Liver (tissue), 8 donors: ENCODE measurements at regions not wholly inside any gene's neighbourhood (a gene's known extent, or its start where the extent isn't known, plus 50 kb on each side); places are given as distances from the start of the nearest gene placed in this dataset.

Source experiments
- DNase-seq: peaks from one replicate; pipeline ENCODE4 v3.0.0-alpha.2; 2017; ENCODE audit warnings: low spot score
- H3K27ac ChIP-seq, 2 donors: one replicate each; pipeline ENCODE4 v1.7.0; 2013; ENCODE audit warnings: inconsistent platforms in 2 of 2, low read length in 2 of 2, control low read depth in 1 of 2, low read depth in 1 of 2, mild to moderate bottlenecking in 1 of 2
- H3K27me3 ChIP-seq, 4 donors: one replicate each; pipeline versions ENCODE4 v1.6.1 to v1.7.0; 2013; ENCODE audit warnings: low read length in 3 of 4, inconsistent platforms in 1 of 4, mild to moderate bottlenecking in 1 of 4, moderate library complexity in 1 of 4; ENCODE audit not compliant: control insufficient read depth in 4 of 4, insufficient read depth in 4 of 4
- H3K36me3 ChIP-seq, 4 donors: one replicate each; pipeline versions ENCODE4 v1.6.1 to v1.7.0; 2013; ENCODE audit warnings: low read length in 3 of 4, mild to moderate bottlenecking in 3 of 4, low read depth in 1 of 4, moderate library complexity in 1 of 4; ENCODE audit not compliant: control insufficient read depth in 4 of 4, insufficient read depth in 3 of 4
- H3K4me1 ChIP-seq, 4 donors: one replicate each; pipeline versions ENCODE4 v1.6.1 to v1.7.0; 2013; ENCODE audit warnings: low read length in 3 of 4, mild to moderate bottlenecking in 3 of 4, moderate library complexity in 1 of 4; ENCODE audit not compliant: control insufficient read depth in 4 of 4, insufficient read depth in 4 of 4
- H3K4me3 ChIP-seq, 3 donors: one replicate each; pipeline versions ENCODE4 v1.6.1 to v1.7.0; 2013; ENCODE audit warnings: low read length in 3 of 3, control low read depth in 1 of 3, low read depth in 1 of 3, mild to moderate bottlenecking in 1 of 3
- H3K9ac ChIP-seq, 2 donors: one replicate each; pipeline ENCODE4 v1.7.0; 2013; ENCODE audit warnings: low read length in 2 of 2, mild to moderate bottlenecking in 2 of 2, moderate library complexity in 2 of 2, control low read depth in 1 of 2, low read depth in 1 of 2
- H3K9me3 ChIP-seq, 4 donors: one replicate each; pipeline versions ENCODE4 v1.6.1 to v1.7.0; 2013; ENCODE audit warnings: low read length in 3 of 4; ENCODE audit not compliant: control insufficient read depth in 4 of 4
- EGR1 ChIP-seq, 2 donors: IDR thresholded peaks; 2 replicates each; pipeline ENCODE4 v1.6.1; 2016 to 2018; ENCODE audit warnings: antibody characterized with exemption in 2 of 2, low read depth in 2 of 2
- FOXA1 ChIP-seq: IDR thresholded peaks from 2 replicates; pipeline ENCODE4 v1.6.1; 2016; ENCODE audit warnings: antibody characterized with exemption
- FOXA2 ChIP-seq: IDR thresholded peaks from 2 replicates; pipeline ENCODE4 v1.6.1; 2016; ENCODE audit warnings: antibody characterized with exemption
- GABPA ChIP-seq, 2 donors: IDR thresholded peaks in 1 of 2; conservative IDR thresholded peaks in 1 of 2; 2 replicates each; pipeline ENCODE4 v1.6.1; 2016; ENCODE audit warnings: antibody characterized with exemption in 2 of 2, mild to moderate bottlenecking in 1 of 2, moderate library complexity in 1 of 2
- HNF4A ChIP-seq, 2 donors: conservative IDR thresholded peaks; 2 replicates each; pipeline ENCODE4 v1.6.1; 2016; ENCODE audit warnings: antibody characterized with exemption in 2 of 2, mild to moderate bottlenecking in 2 of 2
- HNF4G ChIP-seq: IDR thresholded peaks from 2 replicates; pipeline ENCODE4 v1.6.1; 2016; ENCODE audit warnings: antibody characterized with exemption
- JUND ChIP-seq, 2 donors: IDR thresholded peaks; 2 replicates each; pipeline ENCODE4 v1.6.1; 2016; ENCODE audit warnings: antibody characterized with exemption in 2 of 2
- NR2F2 ChIP-seq: IDR thresholded peaks from 2 replicates; pipeline ENCODE4 v1.6.1; 2016; ENCODE audit warnings: antibody characterized with exemption
- RAD21 ChIP-seq, 2 donors: IDR thresholded peaks; 2 replicates each; pipeline ENCODE4 v1.6.1; 2016; ENCODE audit warnings: antibody characterized with exemption in 2 of 2, mild to moderate bottlenecking in 2 of 2
- RXRA ChIP-seq, 2 donors: IDR thresholded peaks; 2 replicates each; pipeline ENCODE4 v1.6.1; 2017 to 2018; ENCODE audit warnings: antibody characterized with exemption in 2 of 2, mild to moderate bottlenecking in 1 of 2
- SP1 ChIP-seq: IDR thresholded peaks from 2 replicates; pipeline ENCODE4 v1.6.1; 2018; ENCODE audit warnings: antibody characterized with exemption, mild to moderate bottlenecking
- TAF1 ChIP-seq: conservative IDR thresholded peaks from 2 replicates; pipeline ENCODE4 v1.6.1; 2016; ENCODE audit warnings: antibody characterized with exemption, mild to moderate bottlenecking
- YY1 ChIP-seq: IDR thresholded peaks from 2 replicates; pipeline ENCODE4 v1.6.1; 2016; ENCODE audit warnings: antibody characterized with exemption, mild to moderate bottlenecking
- WGBS: extraction: QIAGEN DNeasy Blood & Tissue Kit; methylation state at CpG from one replicate; pipeline ENCODE4 v1.1.7; 2013; 5-methylcytosine and 5-hydroxymethylcytosine counted together
- TF ChIP-seq, protein P1 (sequence below): IDR thresholded peaks from 2 replicates; pipeline ENCODE4 v1.6.1; 2016; ENCODE audit warnings: antibody characterized with exemption
- TF ChIP-seq, protein P2 (sequence below): IDR thresholded peaks from 2 replicates; pipeline ENCODE4 v1.6.1; 2016; ENCODE audit warnings: antibody characterized with exemption, mild to moderate bottlenecking
- TF ChIP-seq, protein P3 (sequence below): IDR thresholded peaks from 2 replicates; pipeline ENCODE4 v1.6.1; 2016; ENCODE audit warnings: antibody characterized with exemption
- TF ChIP-seq, protein P4 (sequence below): fragments of 150-350 bp; IDR thresholded peaks from 2 replicates; pipeline ENCODE4 v1.5.1; 2017; ENCODE audit warnings: improper control_type of control experiment, low read depth, low read length; ENCODE audit not compliant: missing input control
- donor health status: healthy.
- donor health status: healthy.
- donor health status: healthy.
- donor health status: healthy.
- donor health status: healthy.

DNA sequence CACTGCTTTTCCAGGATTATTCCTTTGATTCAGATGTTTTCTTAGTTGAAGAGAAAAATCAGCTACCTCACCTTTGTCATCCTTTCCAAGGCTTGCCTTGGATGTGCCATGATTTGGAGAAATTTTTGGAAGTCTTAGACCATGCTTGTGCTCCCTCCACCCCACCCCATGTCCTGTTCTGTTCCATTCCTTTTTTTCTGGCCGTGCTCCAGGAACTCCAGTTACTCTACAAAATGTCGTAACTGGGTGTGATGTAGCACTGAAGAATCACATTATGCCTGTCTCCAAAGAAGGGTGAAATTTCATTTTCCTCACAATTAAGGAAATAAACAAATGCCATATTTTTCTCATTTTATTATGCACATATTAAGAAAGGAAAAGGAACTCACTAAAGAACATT, 217.8 kb upstream of the ZRANB2 start:
- no peak overlapping the region for H3K4me3 ChIP-seq
- TF ChIP-seq HNF4A (conservative IDR thresholded peaks at IDR 0.05) (no peak), TAF1 (no peak), EGR1 (IDR thresholded peaks at IDR 0.05; ENCODE audit: low read depth in 2 of 2) (no peak), SP1 (no peak), FOXA2 (no peak), JUND (IDR thresholded peaks at IDR 0.05) (no peak), YY1 (no peak), RXRA (IDR thresholded peaks at IDR 0.05) (no peak), GABPA (IDR thresholded peaks at IDR 0.05 in 1 of 2, conservative IDR thresholded peaks at IDR 0.05 in 1 of 2) (no peak), FOXA1 (no peak), NR2F2 (no peak)
- TF ChIP-seq, protein P1, sequence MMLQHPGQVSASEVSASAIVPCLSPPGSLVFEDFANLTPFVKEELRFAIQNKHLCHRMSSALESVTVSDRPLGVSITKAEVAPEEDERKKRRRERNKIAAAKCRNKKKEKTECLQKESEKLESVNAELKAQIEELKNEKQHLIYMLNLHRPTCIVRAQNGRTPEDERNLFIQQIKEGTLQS: no peak
- TF ChIP-seq, protein P2, sequence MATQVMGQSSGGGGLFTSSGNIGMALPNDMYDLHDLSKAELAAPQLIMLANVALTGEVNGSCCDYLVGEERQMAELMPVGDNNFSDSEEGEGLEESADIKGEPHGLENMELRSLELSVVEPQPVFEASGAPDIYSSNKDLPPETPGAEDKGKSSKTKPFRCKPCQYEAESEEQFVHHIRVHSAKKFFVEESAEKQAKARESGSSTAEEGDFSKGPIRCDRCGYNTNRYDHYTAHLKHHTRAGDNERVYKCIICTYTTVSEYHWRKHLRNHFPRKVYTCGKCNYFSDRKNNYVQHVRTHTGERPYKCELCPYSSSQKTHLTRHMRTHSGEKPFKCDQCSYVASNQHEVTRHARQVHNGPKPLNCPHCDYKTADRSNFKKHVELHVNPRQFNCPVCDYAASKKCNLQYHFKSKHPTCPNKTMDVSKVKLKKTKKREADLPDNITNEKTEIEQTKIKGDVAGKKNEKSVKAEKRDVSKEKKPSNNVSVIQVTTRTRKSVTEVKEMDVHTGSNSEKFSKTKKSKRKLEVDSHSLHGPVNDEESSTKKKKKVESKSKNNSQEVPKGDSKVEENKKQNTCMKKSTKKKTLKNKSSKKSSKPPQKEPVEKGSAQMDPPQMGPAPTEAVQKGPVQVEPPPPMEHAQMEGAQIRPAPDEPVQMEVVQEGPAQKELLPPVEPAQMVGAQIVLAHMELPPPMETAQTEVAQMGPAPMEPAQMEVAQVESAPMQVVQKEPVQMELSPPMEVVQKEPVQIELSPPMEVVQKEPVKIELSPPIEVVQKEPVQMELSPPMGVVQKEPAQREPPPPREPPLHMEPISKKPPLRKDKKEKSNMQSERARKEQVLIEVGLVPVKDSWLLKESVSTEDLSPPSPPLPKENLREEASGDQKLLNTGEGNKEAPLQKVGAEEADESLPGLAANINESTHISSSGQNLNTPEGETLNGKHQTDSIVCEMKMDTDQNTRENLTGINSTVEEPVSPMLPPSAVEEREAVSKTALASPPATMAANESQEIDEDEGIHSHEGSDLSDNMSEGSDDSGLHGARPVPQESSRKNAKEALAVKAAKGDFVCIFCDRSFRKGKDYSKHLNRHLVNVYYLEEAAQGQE: no peak
- TF ChIP-seq, protein P3, sequence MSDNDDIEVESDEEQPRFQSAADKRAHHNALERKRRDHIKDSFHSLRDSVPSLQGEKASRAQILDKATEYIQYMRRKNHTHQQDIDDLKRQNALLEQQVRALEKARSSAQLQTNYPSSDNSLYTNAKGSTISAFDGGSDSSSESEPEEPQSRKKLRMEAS: no peak
- TF ChIP-seq, protein P4, sequence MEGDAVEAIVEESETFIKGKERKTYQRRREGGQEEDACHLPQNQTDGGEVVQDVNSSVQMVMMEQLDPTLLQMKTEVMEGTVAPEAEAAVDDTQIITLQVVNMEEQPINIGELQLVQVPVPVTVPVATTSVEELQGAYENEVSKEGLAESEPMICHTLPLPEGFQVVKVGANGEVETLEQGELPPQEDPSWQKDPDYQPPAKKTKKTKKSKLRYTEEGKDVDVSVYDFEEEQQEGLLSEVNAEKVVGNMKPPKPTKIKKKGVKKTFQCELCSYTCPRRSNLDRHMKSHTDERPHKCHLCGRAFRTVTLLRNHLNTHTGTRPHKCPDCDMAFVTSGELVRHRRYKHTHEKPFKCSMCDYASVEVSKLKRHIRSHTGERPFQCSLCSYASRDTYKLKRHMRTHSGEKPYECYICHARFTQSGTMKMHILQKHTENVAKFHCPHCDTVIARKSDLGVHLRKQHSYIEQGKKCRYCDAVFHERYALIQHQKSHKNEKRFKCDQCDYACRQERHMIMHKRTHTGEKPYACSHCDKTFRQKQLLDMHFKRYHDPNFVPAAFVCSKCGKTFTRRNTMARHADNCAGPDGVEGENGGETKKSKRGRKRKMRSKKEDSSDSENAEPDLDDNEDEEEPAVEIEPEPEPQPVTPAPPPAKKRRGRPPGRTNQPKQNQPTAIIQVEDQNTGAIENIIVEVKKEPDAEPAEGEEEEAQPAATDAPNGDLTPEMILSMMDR: no peak
- no peaks in the 10 kb centered on the region for H3K36me3 ChIP-seq
- H3K9ac ChIP-seq: no peak overlapping the region
- no peaks in the 10 kb centered on the region for H3K9me3 ChIP-seq
- WGBS: 66% methylated on average over 2 of the region's 2 CpGs
- no peaks in the 10 kb centered on the region for H3K4me1 ChIP-seq
- H3K27ac ChIP-seq: no peak overlapping the region
- H3K27me3 ChIP-seq: no peaks in the 10 kb centered on the region
- no peak for DNase-seq

DNA sequence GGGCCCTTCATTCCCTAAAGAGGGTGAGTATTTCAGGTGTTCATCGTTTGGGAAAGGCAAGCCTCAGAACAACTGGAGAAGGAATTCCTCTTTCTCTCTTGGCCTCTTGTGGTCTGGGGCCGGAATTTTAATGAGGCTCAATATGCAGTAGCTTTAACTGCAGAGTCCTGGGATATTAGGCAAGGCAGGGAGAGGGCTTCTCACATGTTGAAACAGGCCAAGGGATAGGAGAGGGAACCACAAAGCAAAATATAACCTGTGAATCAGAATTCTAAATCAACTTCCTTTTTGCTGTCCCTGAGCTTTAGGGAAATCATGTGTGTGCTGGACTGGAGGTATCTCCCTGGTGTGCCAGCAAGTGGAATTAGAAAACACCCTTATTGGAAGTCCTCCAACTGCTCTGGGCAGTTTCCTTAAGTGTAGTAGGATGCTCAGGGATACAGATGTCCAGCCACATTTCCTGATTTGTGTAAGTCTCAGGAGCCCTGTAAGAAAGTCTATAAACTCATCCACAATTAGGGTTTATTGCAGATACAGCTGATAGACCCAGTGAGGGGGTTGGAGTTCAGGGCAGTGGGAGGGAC, 215.8 kb upstream of the ZRANB2 start:
- Histone ChIP-seq H3K27ac (no peak overlapping the region), H3K36me3 (no peaks in the 10 kb centered on the region), H3K9ac (no peak overlapping the region), H3K4me3 (no peak overlapping the region), H3K9me3 (no peaks in the 10 kb centered on the region), H3K27me3 (no peaks in the 10 kb centered on the region), H3K4me1 (no peaks in the 10 kb centered on the region)
- 63% methylated on average over 2 of the region's 2 CpGs for WGBS
- TF ChIP-seq RXRA (IDR thresholded peaks at IDR 0.05): no peak
- TF ChIP-seq HNF4G: no peak
- no peak for TF ChIP-seq SP1
- no peak for TF ChIP-seq RAD21 (IDR thresholded peaks at IDR 0.05)
- no peak for TF ChIP-seq GABPA (IDR thresholded peaks at IDR 0.05 in 1 of 2, conservative IDR thresholded peaks at IDR 0.05 in 1 of 2)
- no peak for TF ChIP-seq HNF4A (conservative IDR thresholded peaks at IDR 0.05)
- TF ChIP-seq, protein P3: no peak
- TF ChIP-seq FOXA1: no peak
- TF ChIP-seq, protein P1: no peak
- no peak for DNase-seq
